Cardiac fibroblast (primary cell): ENCODE measurements at regions not wholly inside any gene's neighbourhood (a gene's known extent, or its start where the extent isn't known, plus 50 kb on each side); places are given as distances from the start of the nearest gene placed in this dataset.
A peak's percentile ranks its signal among the peaks of the same experiment; 100 is the strongest.

ENCODE experiments used
- DNase-seq, 2 donors: peaks; one replicate each; pipeline versions ENCODE4 v3.0.0 to v3.0.0-alpha.2; 2010; ENCODE audit warnings: low read depth in 2 of 2
- H3K4me3 ChIP-seq, 2 donors: replicated peaks in 1 of 2; 1 replicate in 1 of 2; 2 replicates in 1 of 2; pipeline ENCODE4 v1.5.1; 2011; ENCODE audit warnings: low read depth in 2 of 2, low read length in 2 of 2, mild to moderate bottlenecking in 2 of 2, moderate library complexity in 1 of 2
- TF ChIP-seq, protein P1 (sequence below): IDR thresholded peaks from one replicate; pipeline ENCODE4 v1.5.1; 2011; ENCODE audit warnings: low read depth, mild to moderate bottlenecking, low read length, inconsistent platforms

- TF ChIP-seq, protein P1, sequence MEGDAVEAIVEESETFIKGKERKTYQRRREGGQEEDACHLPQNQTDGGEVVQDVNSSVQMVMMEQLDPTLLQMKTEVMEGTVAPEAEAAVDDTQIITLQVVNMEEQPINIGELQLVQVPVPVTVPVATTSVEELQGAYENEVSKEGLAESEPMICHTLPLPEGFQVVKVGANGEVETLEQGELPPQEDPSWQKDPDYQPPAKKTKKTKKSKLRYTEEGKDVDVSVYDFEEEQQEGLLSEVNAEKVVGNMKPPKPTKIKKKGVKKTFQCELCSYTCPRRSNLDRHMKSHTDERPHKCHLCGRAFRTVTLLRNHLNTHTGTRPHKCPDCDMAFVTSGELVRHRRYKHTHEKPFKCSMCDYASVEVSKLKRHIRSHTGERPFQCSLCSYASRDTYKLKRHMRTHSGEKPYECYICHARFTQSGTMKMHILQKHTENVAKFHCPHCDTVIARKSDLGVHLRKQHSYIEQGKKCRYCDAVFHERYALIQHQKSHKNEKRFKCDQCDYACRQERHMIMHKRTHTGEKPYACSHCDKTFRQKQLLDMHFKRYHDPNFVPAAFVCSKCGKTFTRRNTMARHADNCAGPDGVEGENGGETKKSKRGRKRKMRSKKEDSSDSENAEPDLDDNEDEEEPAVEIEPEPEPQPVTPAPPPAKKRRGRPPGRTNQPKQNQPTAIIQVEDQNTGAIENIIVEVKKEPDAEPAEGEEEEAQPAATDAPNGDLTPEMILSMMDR: no peak
- DNase-seq: no peak
- H3K4me3 ChIP-seq: no peak overlapping the region
Measured at GRCh38 chr19:8908066-8908465, 75.9 kb downstream of the MBD3L1 start.

GRCh38 chr19:8910775-8911414, 78.7 kb downstream of the MBD3L1 start:
- TF ChIP-seq, protein P1: no peak
- DNase-seq: no peak
- H3K4me3 ChIP-seq: no peak overlapping the region

- H3K4me3 ChIP-seq: no peak overlapping the region
- TF ChIP-seq, protein P1: no peak
- no peak for DNase-seq
Measured at GRCh38 chr19:8915997-8916396, 83.8 kb downstream of the MBD3L1 start.

- TF ChIP-seq, protein P1: no peak
- no peak overlapping the region for H3K4me3 ChIP-seq
- no peak for DNase-seq
Measured at GRCh38 chr19:8922591-8922990, 87.6 kb downstream of the MUC16 start.

- no peak for DNase-seq
- no peak overlapping the region for H3K4me3 ChIP-seq
- TF ChIP-seq, protein P1: no peak
Measured at GRCh38 chr19:8924283-8924682, 85.9 kb downstream of the MUC16 start.

- DNase-seq: no peak
- TF ChIP-seq, protein P1: no peak
- no peak overlapping the region for H3K4me3 ChIP-seq
Measured at GRCh38 chr19:8926341-8926740, 83.9 kb downstream of the MUC16 start.

GRCh38 chr19:8935460-8935859, 74.7 kb downstream of the MUC16 start:
- TF ChIP-seq, protein P1: no peak
- no peak overlapping the region for H3K4me3 ChIP-seq
- peak in 1 of 2 donors; percentile 1 for DNase-seq
